ENCODE measurements at regions not wholly inside any gene's neighbourhood (a gene's known extent, or its start where the extent isn't known, plus 50 kb on each side); places are given as distances from the start of the nearest gene placed in this dataset.
"Not testable (repeated sequence)": the region's sequence is repeated elsewhere in the genome, so short reads cannot be mapped to it uniquely, and the experiment has no call there.

- intact Hi-C loops (cut with DNase I; ENCODE audit: low total_unique reads) = no loop called here
- no peaks in the 10 kb centered on the region for H3K27me3 ChIP-seq
- H3K36me3 ChIP-seq = no peaks in the 10 kb centered on the region
- H3K4me1 ChIP-seq = no peaks in the 10 kb centered on the region
- TF ChIP-seq POLR2AphosphoS5 (IDR thresholded peaks at IDR 0.05) = no peak
- TF ChIP-seq POLR2A (IDR thresholded peaks at IDR 0.05) = no peak
- TF ChIP-seq, protein P1, sequence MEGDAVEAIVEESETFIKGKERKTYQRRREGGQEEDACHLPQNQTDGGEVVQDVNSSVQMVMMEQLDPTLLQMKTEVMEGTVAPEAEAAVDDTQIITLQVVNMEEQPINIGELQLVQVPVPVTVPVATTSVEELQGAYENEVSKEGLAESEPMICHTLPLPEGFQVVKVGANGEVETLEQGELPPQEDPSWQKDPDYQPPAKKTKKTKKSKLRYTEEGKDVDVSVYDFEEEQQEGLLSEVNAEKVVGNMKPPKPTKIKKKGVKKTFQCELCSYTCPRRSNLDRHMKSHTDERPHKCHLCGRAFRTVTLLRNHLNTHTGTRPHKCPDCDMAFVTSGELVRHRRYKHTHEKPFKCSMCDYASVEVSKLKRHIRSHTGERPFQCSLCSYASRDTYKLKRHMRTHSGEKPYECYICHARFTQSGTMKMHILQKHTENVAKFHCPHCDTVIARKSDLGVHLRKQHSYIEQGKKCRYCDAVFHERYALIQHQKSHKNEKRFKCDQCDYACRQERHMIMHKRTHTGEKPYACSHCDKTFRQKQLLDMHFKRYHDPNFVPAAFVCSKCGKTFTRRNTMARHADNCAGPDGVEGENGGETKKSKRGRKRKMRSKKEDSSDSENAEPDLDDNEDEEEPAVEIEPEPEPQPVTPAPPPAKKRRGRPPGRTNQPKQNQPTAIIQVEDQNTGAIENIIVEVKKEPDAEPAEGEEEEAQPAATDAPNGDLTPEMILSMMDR (IDR thresholded peaks at IDR 0.05) = no peak
- no peak overlapping the region for H3K27ac ChIP-seq
- DNase-seq (ENCODE audit: low spot score in 2 of 2) = no peak
- no peaks in the 10 kb centered on the region for H3K9me3 ChIP-seq
- H3K4me3 ChIP-seq = no peak overlapping the region
Observed at GRCh38 chr5:13581132-13581531, 363.4 kb downstream of the DNAH5 start.

- Histone ChIP-seq H3K27ac (no peak overlapping the region), H3K4me3 (no peak overlapping the region), H3K9me3 (no peaks in the 10 kb centered on the region), H3K4me1 (no peaks in the 10 kb centered on the region), H3K36me3 (no peaks in the 10 kb centered on the region), H3K27me3 (no peaks in the 10 kb centered on the region)
- DNase-seq (ENCODE audit: low spot score in 2 of 2) = no peak
- intact Hi-C loops (cut with DNase I; ENCODE audit: low total_unique reads) = no loop called here
- TF ChIP-seq, protein P1 (IDR thresholded peaks at IDR 0.05) = no peak
- no peak for TF ChIP-seq POLR2A (IDR thresholded peaks at IDR 0.05)
- TF ChIP-seq POLR2AphosphoS5 (IDR thresholded peaks at IDR 0.05) = no peak
Observed at GRCh38 chr5:13580058-13580457, 364.4 kb downstream of the DNAH5 start.

- H3K9me3 ChIP-seq; H3K4me3 ChIP-seq; intact Hi-C loops (cut with DNase I; ENCODE audit: low total_unique reads); H3K27me3 ChIP-seq; H3K4me1 ChIP-seq; DNase-seq (ENCODE audit: low spot score in 2 of 2); H3K36me3 ChIP-seq; H3K27ac ChIP-seq: not testable (repeated sequence)
Observed at GRCh38 chr5:13579091-13579490, 365.4 kb downstream of the DNAH5 start.

GRCh38 chr5:13578311-13579039, 366.0 kb downstream of the DNAH5 start:
- H3K4me3 ChIP-seq; DNase-seq (ENCODE audit: low spot score in 2 of 2); H3K27ac ChIP-seq; H3K4me1 ChIP-seq; intact Hi-C loops (cut with DNase I; ENCODE audit: low total_unique reads); H3K36me3 ChIP-seq; H3K9me3 ChIP-seq; H3K27me3 ChIP-seq: not testable (repeated sequence)

GRCh38 chr5:13574574-13574973, 369.9 kb downstream of the DNAH5 start:
- Histone ChIP-seq H3K36me3 (no peaks in the 10 kb centered on the region), H3K4me3 (no peak overlapping the region), H3K4me1 (no peaks in the 10 kb centered on the region), H3K27me3 (no peaks in the 10 kb centered on the region), H3K9me3 (no peaks in the 10 kb centered on the region), H3K27ac (no peak overlapping the region)
- intact Hi-C loops (cut with DNase I; ENCODE audit: low total_unique reads) = no loop called here
- DNase-seq (ENCODE audit: low spot score in 2 of 2) = no peak
- TF ChIP-seq, protein P1 (IDR thresholded peaks at IDR 0.05) = no peak
- TF ChIP-seq POLR2A (IDR thresholded peaks at IDR 0.05) (no peak), POLR2AphosphoS5 (IDR thresholded peaks at IDR 0.05) (no peak)

DNA sequence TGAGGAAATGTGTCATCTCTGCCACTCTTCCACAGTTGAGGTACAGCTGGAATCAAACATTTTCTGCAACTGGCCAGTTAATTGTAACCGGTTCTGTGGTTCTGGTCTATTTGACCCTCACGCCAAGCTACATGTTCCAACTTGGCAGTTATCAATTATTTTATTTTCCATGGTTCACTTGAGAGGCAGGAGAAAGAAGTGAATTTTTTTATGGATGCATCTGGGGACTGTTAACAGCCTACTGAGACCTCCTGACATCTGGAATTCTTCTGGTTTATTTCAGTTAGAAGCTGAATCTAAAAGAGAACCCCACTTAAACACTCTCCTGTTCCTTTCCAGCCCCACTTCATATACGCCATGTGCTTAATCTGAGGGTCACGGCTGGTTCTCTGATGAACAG, 372.3 kb downstream of the DNAH5 start:
- no peak overlapping the region for H3K4me3 ChIP-seq
- no peaks in the 10 kb centered on the region for H3K27me3 ChIP-seq
- no peaks in the 10 kb centered on the region for H3K4me1 ChIP-seq
- no peaks in the 10 kb centered on the region for H3K36me3 ChIP-seq
- TF ChIP-seq, protein P1 (IDR thresholded peaks at IDR 0.05) = no peak
- TF ChIP-seq POLR2A (IDR thresholded peaks at IDR 0.05) = no peak
- no peak for TF ChIP-seq POLR2AphosphoS5 (IDR thresholded peaks at IDR 0.05)
- H3K9me3 ChIP-seq = no peaks in the 10 kb centered on the region
- intact Hi-C loops (cut with DNase I; ENCODE audit: low total_unique reads) = no loop called here
- no peak for DNase-seq (ENCODE audit: low spot score in 2 of 2)
- H3K27ac ChIP-seq = no peak overlapping the region

Measured in breast epithelium (tissue), 4 donors.